22Rv1 (cell line): ENCODE measurements at regions not wholly inside any gene's neighbourhood (a gene's known extent, or its start where the extent isn't known, plus 50 kb on each side); places are given as distances from the start of the nearest gene placed in this dataset.

Source experiments
- H3K27ac ChIP-seq: fragments of 450-650 bp; 2 replicates; pipeline ENCODE4 v1.5.1; 2017
- ZFX ChIP-seq: fragments of 450-650 bp; IDR thresholded peaks from 2 replicates; pipeline ENCODE4 v1.6.1; 2017; ENCODE audit warnings: antibody characterized with exemption, borderline replicate concordance
- TF ChIP-seq, protein P1 (sequence below): fragments of 450-650 bp; IDR thresholded peaks from 2 replicates; pipeline ENCODE4 v1.5.1; 2017; ENCODE audit warnings: mild to moderate bottlenecking

DNA sequence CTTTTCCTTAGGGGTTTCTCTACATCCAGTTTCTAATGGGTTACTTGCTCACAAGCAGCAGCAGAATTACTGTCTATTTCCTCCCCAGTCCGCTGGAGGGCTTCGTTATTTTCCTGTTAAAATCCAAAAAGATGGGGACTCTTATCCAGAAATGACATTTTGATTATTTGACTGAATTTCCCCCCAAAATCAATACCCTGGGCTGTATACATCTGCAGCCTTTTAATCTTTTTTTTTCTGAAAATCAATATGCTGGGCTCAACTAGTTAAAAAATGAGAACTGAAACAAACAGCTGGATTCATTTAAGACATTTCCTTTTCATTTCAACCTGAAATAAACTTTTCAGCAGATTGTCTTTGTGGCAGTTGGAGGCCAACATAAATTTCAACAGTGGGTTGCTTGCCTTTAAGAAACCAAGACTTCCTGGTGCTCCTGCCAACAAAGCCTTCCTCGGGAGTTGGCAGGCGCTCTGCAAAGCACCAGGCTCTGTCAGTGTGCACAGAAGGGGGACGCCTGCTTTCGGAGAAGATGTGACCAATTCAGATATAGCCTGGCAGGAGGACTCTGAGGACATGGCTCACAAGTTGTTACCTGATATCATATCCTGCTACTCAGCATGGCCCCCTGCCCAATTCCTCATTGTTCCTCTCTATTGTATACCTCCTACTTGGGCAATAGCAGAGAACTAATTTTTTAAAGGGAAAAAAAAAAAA, 204.7 kb upstream of the ARG1 start:
- no peak overlapping the region for H3K27ac ChIP-seq
- no peak for TF ChIP-seq ZFX
- TF ChIP-seq, protein P1, sequence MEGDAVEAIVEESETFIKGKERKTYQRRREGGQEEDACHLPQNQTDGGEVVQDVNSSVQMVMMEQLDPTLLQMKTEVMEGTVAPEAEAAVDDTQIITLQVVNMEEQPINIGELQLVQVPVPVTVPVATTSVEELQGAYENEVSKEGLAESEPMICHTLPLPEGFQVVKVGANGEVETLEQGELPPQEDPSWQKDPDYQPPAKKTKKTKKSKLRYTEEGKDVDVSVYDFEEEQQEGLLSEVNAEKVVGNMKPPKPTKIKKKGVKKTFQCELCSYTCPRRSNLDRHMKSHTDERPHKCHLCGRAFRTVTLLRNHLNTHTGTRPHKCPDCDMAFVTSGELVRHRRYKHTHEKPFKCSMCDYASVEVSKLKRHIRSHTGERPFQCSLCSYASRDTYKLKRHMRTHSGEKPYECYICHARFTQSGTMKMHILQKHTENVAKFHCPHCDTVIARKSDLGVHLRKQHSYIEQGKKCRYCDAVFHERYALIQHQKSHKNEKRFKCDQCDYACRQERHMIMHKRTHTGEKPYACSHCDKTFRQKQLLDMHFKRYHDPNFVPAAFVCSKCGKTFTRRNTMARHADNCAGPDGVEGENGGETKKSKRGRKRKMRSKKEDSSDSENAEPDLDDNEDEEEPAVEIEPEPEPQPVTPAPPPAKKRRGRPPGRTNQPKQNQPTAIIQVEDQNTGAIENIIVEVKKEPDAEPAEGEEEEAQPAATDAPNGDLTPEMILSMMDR: no peak

GRCh38 chr6:131372535-131372934, 200.5 kb upstream of the ARG1 start:
- TF ChIP-seq ZFX: no peak
- H3K27ac ChIP-seq: no peak overlapping the region

GRCh38 chr6:131377112-131377705, 195.8 kb upstream of the ARG1 start:
- TF ChIP-seq, protein P1: no peak
- no peak for TF ChIP-seq ZFX
- no peak overlapping the region for H3K27ac ChIP-seq

DNA sequence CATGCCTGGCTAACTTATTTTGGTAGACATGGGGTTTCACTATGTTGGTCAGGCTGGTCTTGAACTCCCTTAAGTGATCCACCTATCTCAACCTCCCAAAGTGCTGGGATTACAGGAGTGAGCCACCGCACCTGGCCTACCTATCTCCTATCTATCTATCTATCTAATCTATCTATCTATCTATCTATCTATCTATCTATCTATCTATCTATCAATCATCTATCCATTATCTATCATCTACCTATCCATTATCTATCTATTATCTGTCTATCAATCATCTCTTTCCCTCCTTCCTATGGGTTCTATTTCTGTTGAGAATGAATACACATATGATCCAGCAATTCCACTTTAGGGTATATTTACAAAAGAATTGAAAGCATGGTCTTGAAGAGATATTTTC, 194.2 kb upstream of the ARG1 start:
- H3K27ac ChIP-seq: no peak overlapping the region
- TF ChIP-seq, protein P1: no peak
- TF ChIP-seq ZFX: no peak

DNA sequence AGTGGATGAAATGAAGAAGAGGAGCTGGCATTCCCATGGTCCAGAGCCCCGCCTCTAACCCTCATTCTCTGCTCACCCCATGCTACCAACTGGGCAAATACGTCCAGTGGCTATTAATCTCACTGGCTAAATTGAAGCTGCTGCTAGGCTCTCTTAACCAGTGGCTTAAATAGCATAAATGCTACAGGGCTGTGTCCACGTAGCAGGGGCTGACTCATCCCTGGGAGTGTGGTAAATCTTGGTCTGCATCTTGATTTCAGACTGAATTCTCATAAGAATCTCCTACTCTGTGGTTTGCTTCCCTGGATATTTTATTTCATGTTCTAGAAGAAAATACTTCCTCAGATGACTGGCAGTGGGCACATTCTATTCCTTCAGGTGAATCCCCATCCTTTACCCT, 193.1 kb upstream of the ARG1 start:
- TF ChIP-seq, protein P1: no peak
- TF ChIP-seq ZFX: no peak
- no peak overlapping the region for H3K27ac ChIP-seq

- H3K27ac ChIP-seq: no peak overlapping the region
- no peak for TF ChIP-seq ZFX
- TF ChIP-seq, protein P1: no peak
Measured at GRCh38 chr6:131381052-131381708, 191.8 kb upstream of the ARG1 start.

DNA sequence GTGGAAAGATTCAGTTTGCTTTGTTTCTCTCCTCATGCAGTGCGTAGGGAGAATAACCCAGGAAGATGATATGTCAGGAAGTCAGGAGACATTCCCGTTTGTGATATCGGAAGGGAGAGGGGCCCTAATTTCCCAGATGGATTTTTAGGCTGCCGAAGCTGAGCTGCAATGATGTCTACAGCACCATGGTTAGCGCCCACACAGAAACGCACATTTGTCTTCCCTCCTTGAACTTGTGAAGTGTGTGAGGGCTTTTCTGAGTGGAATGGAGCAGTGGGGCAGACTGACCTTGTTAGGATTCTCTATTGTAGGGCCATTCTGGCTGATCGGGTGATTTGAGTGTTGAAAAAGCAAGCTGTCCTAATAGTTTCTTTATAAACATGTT, 191.3 kb upstream of the ARG1 start:
- H3K27ac ChIP-seq: no peak overlapping the region
- TF ChIP-seq, protein P1: no peak
- no peak for TF ChIP-seq ZFX
